ENCODE measurements at regions not wholly inside any gene's neighbourhood (a gene's known extent, or its start where the extent isn't known, plus 50 kb on each side); places are given as distances from the start of the nearest gene placed in this dataset.

- DNase-seq (ENCODE audit: low read depth, low spot score), result no peak
Measured at GRCh38 chr16:79717333-79718137, 117.0 kb upstream of the MAF start.

GRCh38 chr16:79716645-79717332 is 116.3 kb upstream of the MAF start:
- DNase-seq (ENCODE audit: low read depth, low spot score), result no peak

- DNase-seq (ENCODE audit: low read depth, low spot score), result no peak
Measured at GRCh38 chr16:79715061-79715460, 114.5 kb upstream of the MAF start.

- no peak for DNase-seq (ENCODE audit: low read depth, low spot score)
Measured at GRCh38 chr16:79714440-79714839, 113.9 kb upstream of the MAF start.

- no peak for DNase-seq (ENCODE audit: low read depth, low spot score)
Measured at GRCh38 chr16:79713609-79714309, 113.2 kb upstream of the MAF start.

DNA sequence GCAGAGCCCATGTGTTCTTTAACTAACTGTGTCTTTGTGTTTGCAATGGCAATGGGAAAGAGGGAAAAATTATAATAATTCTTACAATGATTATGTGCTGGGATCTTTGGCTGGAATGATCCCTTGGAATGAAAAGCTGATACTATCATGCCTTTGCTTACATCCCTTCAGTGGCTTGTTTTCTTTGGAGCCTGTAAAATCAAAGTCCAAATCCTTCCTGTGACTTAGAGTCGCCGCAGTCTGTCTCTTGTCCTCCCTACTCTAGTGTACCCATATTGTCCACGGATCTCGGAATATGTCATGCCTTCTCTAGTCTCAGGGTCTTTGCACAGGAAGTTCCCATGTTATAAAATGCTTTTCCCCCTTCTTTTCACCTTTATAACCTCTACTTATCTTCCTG is 111.7 kb upstream of the MAF start:
- no peak for DNase-seq (ENCODE audit: low read depth, low spot score)

- no peak for DNase-seq (ENCODE audit: low read depth, low spot score)
Measured at GRCh38 chr16:79707876-79708275, 107.3 kb upstream of the MAF start.

DNA sequence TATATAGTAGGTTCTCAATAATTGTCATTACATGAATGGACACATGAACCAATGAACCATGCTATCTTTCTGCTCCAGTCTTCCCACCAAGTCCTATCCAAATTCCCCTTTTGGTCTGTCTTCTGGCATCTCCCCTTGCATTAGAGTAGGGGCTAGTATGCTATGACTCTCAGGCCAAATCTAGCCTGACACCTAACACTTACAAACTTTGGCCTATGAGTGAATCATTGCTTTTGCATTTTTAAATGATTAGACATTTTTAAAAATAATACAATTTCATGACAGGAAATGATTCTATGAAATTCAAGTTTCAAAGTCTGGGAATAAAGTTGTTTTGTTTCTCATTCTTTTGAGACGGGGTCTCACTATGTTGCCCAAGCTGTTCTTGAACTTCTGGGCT is 102.5 kb upstream of the MAF start:
- no peak for DNase-seq (ENCODE audit: low read depth, low spot score)

DNA sequence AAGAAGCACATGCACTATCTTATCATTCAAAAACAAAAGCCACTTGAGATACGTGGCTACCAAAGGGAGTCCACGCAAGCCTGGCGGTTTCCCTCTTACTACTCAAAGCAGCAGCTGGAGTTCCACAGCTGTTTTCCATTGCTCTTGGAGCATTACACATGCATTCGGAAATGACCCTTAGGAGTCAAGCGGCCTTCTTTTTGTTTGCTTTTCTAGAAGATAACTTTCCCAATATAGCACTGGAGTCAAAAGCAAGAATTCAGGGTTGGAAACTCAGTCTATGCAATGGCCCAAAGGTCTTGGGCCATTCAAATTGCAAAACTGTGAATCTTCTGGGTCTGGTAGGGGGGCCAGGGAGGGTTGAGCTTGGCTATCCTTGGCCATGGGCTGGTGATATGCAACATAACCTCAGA is 97.8 kb upstream of the MAF start:
- no peak for DNase-seq (ENCODE audit: low read depth, low spot score)

- no peak for DNase-seq (ENCODE audit: low read depth, low spot score)
Measured at GRCh38 chr16:79697562-79698112, 97.1 kb upstream of the MAF start.

GRCh38 chr16:79691007-79691406 is 90.5 kb upstream of the MAF start:
- no peak for DNase-seq (ENCODE audit: low read depth, low spot score)

DNA sequence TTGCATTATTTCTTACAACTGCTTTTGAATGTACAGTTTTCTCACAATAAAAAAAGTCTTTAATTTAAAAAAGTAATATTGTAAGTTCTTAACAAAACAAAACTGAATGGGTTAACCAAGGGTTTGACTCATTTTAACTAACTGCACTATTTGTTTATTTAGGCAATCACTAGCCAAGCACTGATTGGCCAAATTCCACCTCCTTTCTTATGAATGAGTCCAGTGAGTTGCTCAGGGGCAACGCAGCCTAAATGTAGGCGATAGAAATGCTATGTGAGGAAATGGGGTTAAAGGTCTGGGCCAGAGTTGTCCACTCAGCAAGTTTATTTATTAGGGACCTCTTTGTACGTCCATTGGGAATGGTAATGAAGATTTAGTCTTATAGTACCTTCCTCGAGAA is 89.6 kb upstream of the MAF start:
- DNase-seq (ENCODE audit: low read depth, low spot score), result no peak

DNA sequence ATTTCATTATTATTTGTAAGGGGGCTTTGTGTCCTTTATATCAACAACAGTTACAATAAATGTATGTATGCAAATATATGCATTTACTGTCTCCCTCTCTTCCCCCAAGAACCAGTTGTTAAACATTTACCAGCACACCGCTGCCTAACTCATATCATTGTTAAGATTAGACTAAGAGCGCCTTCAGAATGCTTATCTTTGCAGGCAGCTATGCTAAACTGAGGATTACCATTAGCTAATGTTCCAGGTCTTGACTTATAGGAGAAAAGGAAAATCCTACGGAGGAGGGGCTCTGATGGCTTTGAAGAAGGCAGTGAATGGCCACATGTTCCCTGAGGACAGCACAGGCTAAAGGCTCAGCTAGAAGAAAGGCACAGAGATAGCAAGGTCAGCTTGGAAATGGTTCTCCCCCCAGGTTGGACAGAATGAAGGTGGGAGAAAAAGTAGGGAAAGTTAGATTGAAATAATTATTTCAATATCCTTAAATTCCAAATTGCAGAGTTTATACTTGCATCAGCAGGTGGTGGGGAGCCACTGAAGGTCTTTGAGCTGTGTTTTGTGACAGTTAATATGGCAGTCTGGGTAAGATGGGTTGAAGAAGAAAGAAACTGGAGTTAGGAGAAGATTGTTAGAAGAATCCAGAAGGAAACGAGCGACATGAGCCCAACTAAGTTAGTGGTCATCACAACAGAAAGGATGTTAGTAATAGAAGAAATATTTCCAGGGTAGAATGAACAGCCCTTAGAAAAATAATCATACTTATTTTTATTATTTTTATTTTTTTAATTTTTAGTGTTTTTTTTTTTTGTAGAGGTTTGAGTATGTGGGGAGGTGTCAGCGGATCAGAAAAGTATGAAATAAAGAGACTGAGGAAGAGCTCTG is 87.0 kb upstream of the MAF start:
- DNase-seq (ENCODE audit: low read depth, low spot score), result no peak

DNA sequence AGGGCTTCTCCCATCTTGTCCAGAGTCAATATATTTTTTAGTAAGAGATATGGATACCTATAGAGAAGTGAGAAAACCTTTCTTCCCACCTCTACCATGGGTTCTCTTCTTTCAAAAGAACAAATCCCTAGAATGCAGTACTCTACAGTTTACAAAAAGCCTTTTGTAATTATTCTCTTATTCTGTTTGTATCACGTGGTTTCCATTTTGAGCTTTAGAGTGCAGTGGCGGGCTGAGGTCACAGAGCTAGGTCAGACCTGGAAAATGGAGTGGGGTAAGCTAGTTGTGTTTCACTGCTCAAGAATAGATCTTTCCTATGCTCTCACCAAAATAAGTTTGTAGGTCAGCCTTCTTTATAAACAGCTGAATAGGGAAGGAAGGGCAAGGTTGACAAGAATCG is 85.3 kb upstream of the MAF start:
- no peak for DNase-seq (ENCODE audit: low read depth, low spot score)

- no peak for DNase-seq (ENCODE audit: low read depth, low spot score)
Measured at GRCh38 chr16:79679334-79679733, 78.8 kb upstream of the MAF start.

GRCh38 chr16:79677799-79678530 is 77.4 kb upstream of the MAF start:
- no peak for DNase-seq (ENCODE audit: low read depth, low spot score)

DNA sequence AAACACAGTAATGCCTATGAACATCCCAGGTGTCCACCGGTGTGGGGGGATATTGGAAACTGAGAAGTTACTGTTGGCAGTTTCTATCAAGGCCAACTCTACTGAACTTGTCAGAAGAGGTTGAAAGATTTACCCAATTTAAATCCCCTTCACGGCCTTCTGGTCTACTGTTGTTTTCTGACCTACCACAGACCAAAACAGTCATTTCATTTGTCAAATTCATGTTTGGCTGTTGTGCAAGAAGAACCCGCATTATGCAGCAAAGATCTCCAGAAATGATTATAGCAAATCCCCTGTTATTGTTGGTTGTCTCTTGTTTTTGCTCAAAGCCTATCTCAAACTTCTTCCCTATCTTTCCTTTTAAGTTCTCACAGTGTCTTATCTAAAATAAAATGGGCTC is 73.1 kb upstream of the MAF start:
- DNase-seq (ENCODE audit: low read depth, low spot score), result no peak

DNA sequence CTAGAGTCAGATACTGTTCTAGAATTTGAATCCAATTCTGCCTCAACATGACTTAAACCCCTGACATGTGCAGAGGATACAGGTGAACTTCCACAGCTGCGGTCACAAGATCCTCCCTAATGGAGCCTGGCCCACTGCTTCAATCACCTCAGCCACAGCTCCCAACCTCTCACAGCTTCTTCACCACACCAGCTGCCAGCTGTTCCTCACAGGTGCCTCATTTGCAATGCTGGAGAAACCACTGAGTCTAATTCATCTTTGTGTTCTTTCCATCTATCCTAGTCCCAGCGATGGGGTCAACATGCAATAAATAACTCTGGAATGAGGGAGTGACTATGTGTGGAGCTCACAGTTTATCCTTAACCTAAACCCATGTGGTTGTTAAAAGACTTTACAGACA is 72.0 kb upstream of the MAF start:
- DNase-seq (ENCODE audit: low read depth, low spot score), result no peak

- DNase-seq (ENCODE audit: low read depth, low spot score), result no peak
Measured at GRCh38 chr16:79668502-79668901, 68.0 kb upstream of the MAF start.

- DNase-seq (ENCODE audit: low read depth, low spot score), result no peak
Measured at GRCh38 chr16:79665970-79666369, 65.4 kb upstream of the MAF start.

DNA sequence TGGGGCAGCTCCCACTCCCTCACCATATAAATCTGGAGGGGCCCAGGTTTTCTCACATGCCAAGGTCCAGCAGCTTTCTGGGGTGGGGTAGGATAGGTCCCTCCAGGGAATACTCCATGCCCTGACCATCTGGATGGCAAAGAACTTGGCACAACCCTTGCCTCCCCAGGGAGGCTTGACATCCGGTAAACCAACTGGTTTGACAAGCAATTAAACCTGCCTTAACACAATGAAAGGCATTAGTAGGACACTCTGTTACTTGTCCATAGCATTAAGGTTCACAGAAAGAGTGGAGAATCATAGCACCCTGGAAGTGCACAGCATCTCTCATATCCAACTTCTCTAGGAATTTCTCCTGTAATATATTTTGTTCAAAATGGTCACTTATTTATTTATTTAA is 63.9 kb upstream of the MAF start:
- DNase-seq (ENCODE audit: low read depth, low spot score), result no peak
